HCT116 (cell line): ENCODE measurements at regions not wholly inside any gene's neighbourhood (a gene's known extent, or its start where the extent isn't known, plus 50 kb on each side); places are given as distances from the start of the nearest gene placed in this dataset.

Source experiments
- ATAC-seq: fragments of 200-7000 bp; cut with Tn5 transposase; 2 replicates; pipeline ENCODE4 v1.9.1; 2020; ENCODE audit warnings: mild to moderate bottlenecking, moderate library complexity
- BruUV-seq: library from RNA; stranded (reverse); fragments of 400-500 nt; replicated peaks from 2 replicates; lab custom pipeline; 2021; lab: Mats Ljungman, UMichigan
- CTCF ChIA-PET: fragments of 300-600 bp; sonication (Branson Sonifier 250); formaldehyde crosslinking; loops from one replicate; lab custom pipeline; 2021; ENCODE audit warnings: antibody characterized with exemption; lab: Charles Lee
- POLR2A ChIA-PET: fragments of 300-600, 350-600 bp; sonication (Branson Sonifier 250); formaldehyde crosslinking; loops from one replicate; lab custom pipeline; 2021; ENCODE audit warnings: antibody characterized with exemption; lab: Charles Lee
- RAD21 ChIA-PET, 2 experiments: fragments of 300-600 bp; sonication (Branson Sonifier 250); formaldehyde crosslinking; loops; one replicate each; lab custom pipeline; 2023; ENCODE audit warnings: low total read pairs in 2 of 2; ENCODE audit not compliant: uncharacterized antibody in 2 of 2, unreplicated experiment in 2 of 2, low non-redundant PET in 1 of 2; lab: Charles Lee
- DNase-seq: peaks from one replicate; pipeline ENCODE4 v3.0.0-alpha.2; 2010; ENCODE audit warnings: low read depth, low spot score
- H2AFZ ChIP-seq: fragments of 200-600 bp; shearing (Covaris generic), sonication (generic); 2 replicates; pipeline ENCODE4 v1.6.1; 2017; ENCODE audit warnings: low read depth, mixed run types, mixed read lengths, antibody characterized with exemption, low read length; ENCODE audit not compliant: poor library complexity, severe bottlenecking
- H3K27ac ChIP-seq: 2 replicates; pipeline ENCODE4 v1.5.1; 2012; ENCODE audit warnings: low read depth, low read length
- H3K27me3 ChIP-seq: fragments of 200-600 bp; sonication (generic); 2 replicates; pipeline ENCODE4 v1.6.1; 2016; ENCODE audit warnings: mixed run types, low read length, mixed read lengths; ENCODE audit not compliant: insufficient read depth
- H3K36me3 ChIP-seq, 2 experiments: fragments of 200-500 bp in 1 of 2; fragments of 200-600 bp in 1 of 2; sonication (Bioruptor generic) in 1 of 2; sonication (generic) in 1 of 2; 2 replicates each; pipeline versions ENCODE4 v1.5.1 to v1.6.1; 2014 to 2016; ENCODE audit warnings: low read length in 2 of 2, inconsistent platforms in 1 of 2, mixed read lengths in 1 of 2, mixed run types in 1 of 2; ENCODE audit not compliant: insufficient read depth in 2 of 2, control insufficient read depth in 1 of 2
- H3K4me1 ChIP-seq, 2 experiments: fragments of 200-600 bp in 1 of 2; sonication (generic) in 1 of 2; 2 replicates each; pipeline versions ENCODE4 v1.5.1 to v1.6.1; 2012 to 2017; ENCODE audit warnings: low read length in 2 of 2, inconsistent platforms in 1 of 2, mild to moderate bottlenecking in 1 of 2, mixed read lengths in 1 of 2, mixed run types in 1 of 2, moderate library complexity in 1 of 2; ENCODE audit not compliant: insufficient read depth in 2 of 2, control insufficient read depth in 1 of 2
- H3K4me2 ChIP-seq: fragments of 200-600 bp; sonication (generic); 2 replicates; pipeline ENCODE4 v1.6.1; 2017; ENCODE audit warnings: mixed run types, low read length, mixed read lengths
- H3K4me3 ChIP-seq, 2 experiments: fragments of 200-600 bp in 1 of 2; sonication (generic) in 1 of 2; replicated peaks in 1 of 2; 2 replicates each; pipeline ENCODE4 v1.5.1; 2011 to 2016; ENCODE audit warnings: low read length in 2 of 2, control low read depth in 1 of 2, low read depth in 1 of 2, mild to moderate bottlenecking in 1 of 2, mixed read lengths in 1 of 2, mixed run types in 1 of 2
- H3K79me2 ChIP-seq: fragments of 200-600 bp; sonication (generic); 2 replicates; pipeline ENCODE4 v1.6.1; 2017; ENCODE audit warnings: mild to moderate bottlenecking, mixed run types, low read length, moderate library complexity, mixed read lengths; ENCODE audit not compliant: insufficient read depth
- H3K9ac ChIP-seq: fragments of 200-600 bp; sonication (generic); 2 replicates; pipeline ENCODE4 v1.6.1; 2016; ENCODE audit warnings: low read length, mixed read lengths
- H3K9me2 ChIP-seq: fragments of 200-600 bp; sonication (generic), shearing (Covaris generic); 2 replicates; pipeline ENCODE4 v1.6.1; 2017; ENCODE audit warnings: mixed run types, mild to moderate bottlenecking, moderate library complexity; ENCODE audit not compliant: insufficient read depth
- H3K9me3 ChIP-seq, 2 experiments: fragments of 200-500 bp in 1 of 2; fragments of 200-600 bp in 1 of 2; sonication (Bioruptor generic) in 1 of 2; sonication (generic) in 1 of 2; 2 replicates each; pipeline ENCODE4 v1.6.1; 2014 to 2017; ENCODE audit warnings: low read length in 2 of 2, mixed read lengths in 2 of 2, inconsistent platforms in 1 of 2, low read depth in 1 of 2, mild to moderate bottlenecking in 1 of 2, mixed run types in 1 of 2, moderate library complexity in 1 of 2; ENCODE audit not compliant: control insufficient read depth in 1 of 2, insufficient read depth in 1 of 2
- H4K20me1 ChIP-seq: fragments of 200-600 bp; sonication (generic), shearing (Covaris generic); 2 replicates; pipeline ENCODE4 v1.6.1; 2017; ENCODE audit warnings: mixed run types, mild to moderate bottlenecking, moderate library complexity; ENCODE audit not compliant: insufficient read depth
- CEBPB ChIP-seq: IDR thresholded peaks from 2 replicates; pipeline ENCODE4 v1.6.1; 2012; ENCODE audit warnings: low read depth
- EGR1 ChIP-seq: IDR thresholded peaks from 2 replicates; pipeline ENCODE4 v1.6.1; 2012; ENCODE audit warnings: low read depth
- ELF1 ChIP-seq: IDR thresholded peaks from 2 replicates; pipeline ENCODE4 v1.6.1; 2012; ENCODE audit warnings: low read depth, borderline replicate concordance
- EZH2 ChIP-seq: fragments of 200-600 bp; sonication (generic); IDR thresholded peaks from 2 replicates; pipeline ENCODE4 v1.6.1; 2017; ENCODE audit warnings: antibody characterized with exemption, mixed run types
- EZH2phosphoT487 ChIP-seq: fragments of 200-600 bp; IDR thresholded peaks from 2 replicates; pipeline ENCODE4 v1.6.1; 2018; ENCODE audit warnings: antibody characterized with exemption, borderline replicate concordance
- FOSL1 ChIP-seq: IDR thresholded peaks from 2 replicates; pipeline ENCODE4 v1.6.1; 2012; ENCODE audit warnings: low read depth
- JUND ChIP-seq: IDR thresholded peaks from 2 replicates; pipeline ENCODE4 v1.6.1; 2012
- MAX ChIP-seq: IDR thresholded peaks from 2 replicates; pipeline ENCODE4 v1.6.1; 2012
- POLR2AphosphoS5 ChIP-seq: IDR thresholded peaks from 2 replicates; pipeline ENCODE4 v1.6.1; 2011; ENCODE audit warnings: mild to moderate bottlenecking, low read depth, low read length, moderate library complexity
- RAD21 ChIP-seq: IDR thresholded peaks from 2 replicates; pipeline ENCODE4 v1.6.1; 2012; ENCODE audit warnings: low read depth, mild to moderate bottlenecking
- SIN3A ChIP-seq: IDR thresholded peaks from 2 replicates; pipeline ENCODE4 v1.6.1; 2012; ENCODE audit warnings: low read depth
- SP1 ChIP-seq: IDR thresholded peaks from 2 replicates; pipeline ENCODE4 v1.6.1; 2012; ENCODE audit warnings: low read depth
- YY1 ChIP-seq: IDR thresholded peaks from 2 replicates; pipeline ENCODE4 v1.6.1; 2011; ENCODE audit warnings: low read length, low read depth, moderate library complexity, mild to moderate bottlenecking; ENCODE audit not compliant: insufficient replicate concordance; ENCODE audit errors: extremely low read depth
- ZFX ChIP-seq: fragments of 450-650 bp; IDR thresholded peaks from 2 replicates; pipeline ENCODE4 v1.6.1; 2017
- ZNF274 ChIP-seq: fragments of 200-500 bp; sonication (Bioruptor generic); IDR thresholded peaks from 2 replicates; pipeline ENCODE4 v1.6.1; 2014; ENCODE audit warnings: mild to moderate bottlenecking, low read depth, low read length, inconsistent platforms
- intact Hi-C: fragments of 100-400 bp; cut with micrococcal nuclease; formaldehyde crosslinking; loops from 2 replicates; pipeline ENCODE4 v1.10.0; 2022
- TF ChIP-seq, protein P1 (sequence below), 3 experiments: fragments of 200-600 bp in 1 of 3; sonication (generic) in 1 of 3; IDR thresholded peaks in 2 of 3; conservative IDR thresholded peaks in 1 of 3; 2 replicates each; pipeline ENCODE4 v1.5.1; 2012 to 2017; ENCODE audit warnings: low read depth in 2 of 3, low read length in 2 of 3, antibody characterized with exemption in 1 of 3, borderline replicate concordance in 1 of 3, control low read depth in 1 of 3, mild to moderate bottlenecking in 1 of 3, mixed read lengths in 1 of 3, mixed run types in 1 of 3, moderate library complexity in 1 of 3; ENCODE audit not compliant: insufficient read depth in 1 of 3

DNA sequence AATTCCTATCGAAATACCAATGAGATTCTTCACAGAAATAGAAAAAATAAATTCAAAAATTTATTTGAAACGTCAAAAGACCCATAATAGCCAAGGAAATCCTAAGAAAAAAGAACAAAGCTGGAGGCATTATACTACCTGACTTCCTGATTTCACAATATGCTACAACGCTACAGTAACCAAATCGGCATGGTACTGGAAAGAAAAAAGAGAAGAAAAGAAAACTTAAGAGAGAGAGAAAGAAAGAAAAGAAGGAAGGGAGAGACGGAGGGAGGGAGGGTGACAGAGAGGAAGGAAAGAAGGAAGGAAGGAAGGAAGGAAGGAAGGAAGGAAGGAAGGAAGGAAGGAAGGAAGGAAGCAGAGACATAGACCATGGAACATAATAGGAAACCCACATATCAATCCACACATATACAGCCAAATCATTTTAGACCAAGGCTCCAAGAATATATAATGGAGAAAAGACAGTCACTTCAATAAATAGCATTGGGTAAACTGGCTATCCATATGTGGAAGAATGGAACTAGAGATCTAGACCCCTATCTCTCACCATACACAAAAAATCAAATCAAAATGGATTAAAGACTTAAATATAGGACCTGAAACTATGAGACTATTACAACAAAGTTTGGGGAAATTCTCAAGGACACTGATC is 118.6 kb upstream of the CNTN4 start:
- Histone ChIP-seq H3K4me1 (no peaks in the 10 kb centered on the region), H3K27ac (no peak overlapping the region), H3K9me2 (no peaks in the 10 kb centered on the region), H3K79me2 (no peaks in the 10 kb centered on the region), H3K9me3 (peaks cover 0 to 16% of the 10 kb centered on the region in 2 experiments; a peak in 2 of 4 replicates), H4K20me1 (no peaks in the 10 kb centered on the region), H3K27me3 (no peaks in the 10 kb centered on the region), H3K9ac (no peak overlapping the region), H2AFZ (no peak overlapping the region), H3K4me3 (no peak overlapping the region), H3K36me3 (no peaks in the 10 kb centered on the region), H3K4me2 (no peak overlapping the region)
- ChIA-PET POLR2A (no interaction called here), RAD21 (no interaction called here), CTCF (no interaction called here)
- no TSS peak for BruUV-seq
- intact Hi-C loops, result no loop called here
- ATAC-seq (no peak), DNase-seq (no peak)
- TF ChIP-seq EGR1, result no peak
- no peak for TF ChIP-seq SIN3A
- TF ChIP-seq EZH2phosphoT487, result no peak
- no peak for TF ChIP-seq FOSL1
- no peak for TF ChIP-seq CEBPB
- TF ChIP-seq JUND, result no peak
- no peak for TF ChIP-seq MAX
- no peak for TF ChIP-seq ELF1
- no peak for TF ChIP-seq ZNF274
- no peak for TF ChIP-seq EZH2
- TF ChIP-seq SP1, result no peak
- TF ChIP-seq, protein P1, sequence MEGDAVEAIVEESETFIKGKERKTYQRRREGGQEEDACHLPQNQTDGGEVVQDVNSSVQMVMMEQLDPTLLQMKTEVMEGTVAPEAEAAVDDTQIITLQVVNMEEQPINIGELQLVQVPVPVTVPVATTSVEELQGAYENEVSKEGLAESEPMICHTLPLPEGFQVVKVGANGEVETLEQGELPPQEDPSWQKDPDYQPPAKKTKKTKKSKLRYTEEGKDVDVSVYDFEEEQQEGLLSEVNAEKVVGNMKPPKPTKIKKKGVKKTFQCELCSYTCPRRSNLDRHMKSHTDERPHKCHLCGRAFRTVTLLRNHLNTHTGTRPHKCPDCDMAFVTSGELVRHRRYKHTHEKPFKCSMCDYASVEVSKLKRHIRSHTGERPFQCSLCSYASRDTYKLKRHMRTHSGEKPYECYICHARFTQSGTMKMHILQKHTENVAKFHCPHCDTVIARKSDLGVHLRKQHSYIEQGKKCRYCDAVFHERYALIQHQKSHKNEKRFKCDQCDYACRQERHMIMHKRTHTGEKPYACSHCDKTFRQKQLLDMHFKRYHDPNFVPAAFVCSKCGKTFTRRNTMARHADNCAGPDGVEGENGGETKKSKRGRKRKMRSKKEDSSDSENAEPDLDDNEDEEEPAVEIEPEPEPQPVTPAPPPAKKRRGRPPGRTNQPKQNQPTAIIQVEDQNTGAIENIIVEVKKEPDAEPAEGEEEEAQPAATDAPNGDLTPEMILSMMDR (IDR thresholded peaks at IDR 0.05 in 2 of 3, conservative IDR thresholded peaks at IDR 0.05 in 1 of 3; ENCODE audit: borderline replicate concordance in 1 of 3, insufficient read depth in 1 of 3, low read depth in 2 of 3, low read length in 2 of 3), result no peak
- TF ChIP-seq YY1, result no peak
- TF ChIP-seq POLR2AphosphoS5, result no peak
- no peak for TF ChIP-seq RAD21
- no peak for TF ChIP-seq ZFX
